ENCODE measurements at regions not wholly inside any gene's neighbourhood (a gene's known extent, or its start where the extent isn't known, plus 50 kb on each side); places are given as distances from the start of the nearest gene placed in this dataset.

DNA sequence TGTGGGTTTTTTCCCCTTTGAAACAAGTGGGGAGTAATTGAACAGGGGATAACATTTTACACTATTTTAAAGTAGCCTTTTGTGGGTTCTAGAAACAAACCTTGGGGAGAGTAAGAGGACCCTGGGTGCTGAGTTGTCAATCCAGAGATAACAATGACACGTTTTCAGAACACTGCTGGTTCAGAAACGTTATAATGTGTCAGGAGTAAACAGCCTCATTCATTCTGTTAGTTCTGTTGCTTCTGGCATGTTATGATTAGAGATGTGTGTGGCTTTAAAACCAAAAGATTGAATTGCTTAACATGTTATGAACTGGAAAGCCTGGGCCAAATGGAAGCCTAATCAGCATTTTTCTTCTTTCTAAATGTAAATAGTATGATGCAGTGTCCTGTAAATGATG, 680.5 kb upstream of the NOVA1 start:
- TF ChIP-seq YY1 (IDR thresholded peaks at IDR 0.05; ENCODE audit: insufficient read depth, insufficient read length) (no peak), SUZ12 (IDR thresholded peaks at IDR 0.05; ENCODE audit: extremely low read depth, insufficient read depth, insufficient read length) (no peak), ZNF274 (IDR thresholded peaks at IDR 0.05; ENCODE audit: low read depth, low read length) (no peak)
